ENCODE measurements at regions not wholly inside any gene's neighbourhood (a gene's known extent, or its start where the extent isn't known, plus 50 kb on each side); places are given as distances from the start of the nearest gene placed in this dataset.
"Not testable (repeated sequence)": the region's sequence is repeated elsewhere in the genome, so short reads cannot be mapped to it uniquely, and the experiment has no call there.

- no peak for DNase-seq (ENCODE audit: low read depth)
Measured at GRCh38 chr11:134944131-134944530, 532.1 kb upstream of the B3GAT1 start.

GRCh38 chr11:134943544-134943943 lies 531.5 kb upstream of the B3GAT1 start:
- no peak for DNase-seq (ENCODE audit: low read depth)

GRCh38 chr11:134942681-134943080 lies 530.6 kb upstream of the B3GAT1 start:
- no peak for DNase-seq (ENCODE audit: low read depth)

DNA sequence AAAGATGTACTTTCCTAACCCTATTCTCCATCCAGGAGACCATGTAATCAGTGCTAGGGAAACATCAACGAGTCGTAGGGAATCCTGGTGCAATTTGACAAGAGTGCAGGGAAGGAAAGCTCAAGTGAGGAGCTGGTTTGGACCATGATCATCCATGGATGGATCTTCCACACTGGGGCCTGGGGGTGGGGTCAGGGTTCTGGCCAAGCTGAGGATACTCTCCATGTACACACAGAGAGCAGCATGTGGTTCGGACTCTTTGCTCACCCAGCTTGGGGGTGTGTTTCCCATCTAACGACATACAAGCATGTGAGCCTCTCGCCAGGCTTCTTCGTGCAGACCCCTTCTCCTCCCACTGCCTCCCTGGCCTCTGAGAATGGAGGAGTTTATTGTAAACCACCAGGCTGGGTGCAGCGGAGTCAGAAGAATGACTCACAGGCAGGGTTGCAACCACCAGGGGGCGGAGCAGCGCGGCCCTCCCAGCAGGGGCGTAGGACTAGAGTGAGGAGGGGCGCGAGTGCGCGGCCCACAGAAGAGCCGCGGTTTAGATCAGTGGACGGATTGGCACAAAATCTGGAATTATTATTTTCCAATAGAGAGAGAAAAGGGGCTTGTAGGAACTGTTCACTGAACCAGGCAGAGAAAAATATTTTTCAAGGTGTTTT lies 530.0 kb upstream of the B3GAT1 start:
- DNase-seq (ENCODE audit: low read depth), result not testable (repeated sequence)

DNA sequence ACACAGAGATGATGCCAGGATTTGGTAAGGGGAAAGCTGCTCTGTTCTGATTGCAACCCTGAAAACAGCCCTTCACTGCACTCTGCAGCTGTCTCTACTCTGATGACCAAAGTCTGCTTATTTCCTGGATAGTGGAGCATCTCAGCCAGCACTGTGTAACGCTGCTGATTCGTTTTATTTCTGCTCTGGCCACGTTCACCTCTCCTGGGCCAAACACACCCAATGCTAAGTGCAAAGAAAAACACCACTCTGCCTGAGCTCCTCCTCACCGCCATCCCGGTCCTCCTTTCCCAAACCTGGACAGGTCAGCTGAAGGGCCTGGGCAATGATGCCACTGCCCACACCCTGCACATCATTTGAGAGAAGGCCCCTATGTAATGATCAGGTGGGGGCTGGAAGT lies 529.3 kb upstream of the B3GAT1 start:
- DNase-seq (ENCODE audit: low read depth), result no peak

DNA sequence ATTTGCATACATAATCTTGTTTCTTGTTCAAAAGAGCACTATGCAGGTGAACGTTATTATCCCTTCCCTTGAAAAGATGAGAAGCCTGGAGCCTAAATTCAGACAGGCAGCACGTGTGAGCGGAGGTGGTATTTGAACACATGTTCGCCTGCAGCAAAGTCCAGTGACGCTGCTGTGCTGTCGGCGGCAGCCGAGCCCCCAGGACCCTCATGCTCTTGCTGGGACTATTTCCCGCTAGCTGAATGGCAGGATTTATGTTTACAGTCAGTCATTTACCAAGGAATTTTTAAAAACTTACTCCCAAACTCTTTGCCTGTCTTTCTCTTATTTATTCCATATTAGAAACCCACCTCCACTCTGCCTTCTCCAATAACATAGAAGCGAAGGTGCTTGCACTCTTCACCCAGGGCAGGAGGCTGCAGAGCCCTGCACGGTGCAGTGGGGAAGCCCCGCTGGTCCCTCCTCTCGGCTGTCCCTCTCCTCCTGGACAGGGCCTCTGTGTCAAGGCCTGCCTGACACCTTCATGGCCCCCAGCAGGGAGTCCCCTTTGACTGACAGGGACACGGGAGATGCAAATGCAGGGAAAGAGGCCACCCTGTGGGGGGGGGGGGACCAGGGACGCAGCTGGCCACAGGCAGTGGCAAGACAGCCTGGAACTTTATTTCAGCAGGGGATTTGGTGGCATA lies 528.5 kb upstream of the B3GAT1 start:
- no peak for DNase-seq (ENCODE audit: low read depth)

- no peak for DNase-seq (ENCODE audit: low read depth)
Measured at GRCh38 chr11:134939905-134940304, 527.9 kb upstream of the B3GAT1 start.

DNA sequence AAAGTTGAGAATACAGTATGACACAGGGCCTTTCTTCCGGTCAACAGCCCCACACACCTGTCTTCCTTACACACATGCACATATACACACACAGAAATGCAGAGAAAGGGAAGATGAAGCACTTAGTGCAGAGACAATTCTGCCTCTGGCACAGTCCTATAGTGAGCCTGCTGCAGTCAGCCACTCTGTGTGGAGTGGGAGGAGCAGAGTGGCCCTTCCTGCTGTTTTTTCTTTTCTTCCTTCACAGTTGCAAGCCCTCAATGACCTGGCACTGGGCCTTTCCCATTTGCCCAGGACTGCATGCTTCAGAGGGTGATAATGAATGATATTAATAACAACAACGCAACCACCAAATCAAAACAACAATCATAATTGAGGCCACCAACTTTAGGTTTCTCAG lies 527.0 kb upstream of the B3GAT1 start:
- no peak for DNase-seq (ENCODE audit: low read depth)

- no peak for DNase-seq (ENCODE audit: low read depth)
Measured at GRCh38 chr11:134938212-134938611, 526.2 kb upstream of the B3GAT1 start.

DNA sequence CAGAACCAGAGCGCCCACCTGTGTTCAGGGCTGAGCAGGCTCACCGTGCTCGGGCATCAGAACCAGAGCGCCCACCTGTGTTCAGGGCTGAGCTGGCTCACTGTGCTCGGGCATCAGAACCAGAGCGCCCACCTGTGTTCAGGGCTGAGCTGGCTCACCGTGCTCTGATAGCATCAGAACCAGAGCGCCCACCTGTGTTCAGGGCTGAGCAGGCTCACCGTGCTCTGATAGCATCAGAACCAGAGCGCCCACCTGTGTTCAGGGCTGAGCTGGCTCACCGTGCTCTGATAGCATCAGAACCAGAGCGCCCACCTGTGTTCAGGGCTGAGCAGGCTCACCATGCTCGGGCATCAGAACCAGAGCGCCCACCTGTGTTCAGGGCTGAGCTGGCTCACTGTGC lies 525.2 kb upstream of the B3GAT1 start:
- DNase-seq (ENCODE audit: low read depth), result not testable (repeated sequence)

- DNase-seq (ENCODE audit: low read depth), result no peak
Measured at GRCh38 chr11:134932761-134933160, 520.7 kb upstream of the B3GAT1 start.

DNA sequence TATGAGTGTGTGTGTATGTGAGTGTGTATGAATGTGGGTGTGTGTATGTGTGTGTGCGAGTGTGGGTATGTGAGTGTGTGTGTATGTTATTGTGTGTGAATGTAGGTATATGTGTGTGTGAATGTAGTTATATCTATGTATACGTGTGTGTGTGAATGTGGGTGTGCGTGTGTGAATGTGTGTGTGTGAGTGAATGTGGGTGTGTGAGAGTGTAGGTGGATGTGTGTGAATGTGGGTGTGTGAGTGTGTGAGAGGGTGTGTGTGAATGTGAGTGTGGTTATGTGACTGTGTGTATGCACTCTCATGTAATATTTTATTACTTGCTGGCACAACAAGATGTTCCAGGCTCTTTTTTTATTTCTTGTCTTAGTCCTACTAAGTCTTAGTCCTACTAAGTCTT lies 513.4 kb upstream of the B3GAT1 start:
- no peak for DNase-seq (ENCODE audit: low read depth)

- DNase-seq (ENCODE audit: low read depth), result no peak
Measured at GRCh38 chr11:134923441-134923840, 511.4 kb upstream of the B3GAT1 start.

GRCh38 chr11:134921938-134922337 lies 509.9 kb upstream of the B3GAT1 start:
- DNase-seq (ENCODE audit: low read depth), result no peak

- DNase-seq (ENCODE audit: low read depth), result no peak
Measured at GRCh38 chr11:134920851-134921608, 509.0 kb upstream of the B3GAT1 start.

GRCh38 chr11:134916421-134917213 lies 504.6 kb upstream of the B3GAT1 start:
- no peak for DNase-seq (ENCODE audit: low read depth)

- DNase-seq (ENCODE audit: low read depth), result no peak
Measured at GRCh38 chr11:134915881-134916280, 503.8 kb upstream of the B3GAT1 start.

- DNase-seq (ENCODE audit: low read depth), result no peak
Measured at GRCh38 chr11:134915212-134915611, 503.2 kb upstream of the B3GAT1 start.

- no peak for DNase-seq (ENCODE audit: low read depth)
Measured at GRCh38 chr11:134913999-134914590, 502.1 kb upstream of the B3GAT1 start.

- no peak for DNase-seq (ENCODE audit: low read depth)
Measured at GRCh38 chr11:134913391-134913790, 501.3 kb upstream of the B3GAT1 start.

- no peak for DNase-seq (ENCODE audit: low read depth)
Measured at GRCh38 chr11:134911514-134912180, 499.6 kb upstream of the B3GAT1 start.
